HUES48 (cell line): ENCODE measurements at regions not wholly inside any gene's neighbourhood (a gene's known extent, or its start where the extent isn't known, plus 50 kb on each side); places are given as distances from the start of the nearest gene placed in this dataset.

Experiments used
- H3K27ac ChIP-seq: one replicate; pipeline ENCODE4 v1.7.0; 2013; ENCODE audit warnings: low read depth, low read length, inconsistent platforms
- H3K27me3 ChIP-seq: 2 replicates; pipeline ENCODE4 v1.6.1; 2013; ENCODE audit warnings: mild to moderate bottlenecking, low read length; ENCODE audit not compliant: control insufficient read depth, insufficient read depth
- H3K36me3 ChIP-seq: 2 replicates; pipeline ENCODE4 v1.6.1; 2013; ENCODE audit warnings: low read length; ENCODE audit not compliant: control insufficient read depth, insufficient read depth
- H3K4me1 ChIP-seq: 2 replicates; pipeline ENCODE4 v1.6.1; 2013; ENCODE audit warnings: mild to moderate bottlenecking, low read length; ENCODE audit not compliant: control insufficient read depth, insufficient read depth
- H3K4me3 ChIP-seq: 2 replicates; pipeline ENCODE4 v1.5.1; 2013; ENCODE audit warnings: mild to moderate bottlenecking, low read depth, low read length
- H3K9ac ChIP-seq: 2 replicates; pipeline ENCODE4 v1.6.1; 2013; ENCODE audit warnings: mild to moderate bottlenecking, low read depth, low read length, moderate library complexity
- H3K9me3 ChIP-seq: 2 replicates; pipeline ENCODE4 v1.6.1; 2013; ENCODE audit warnings: low read length; ENCODE audit not compliant: control insufficient read depth, insufficient read depth

- H3K4me1 ChIP-seq = peaks cover 8% of the 10 kb centered on the region
- H3K36me3 ChIP-seq = no peaks in the 10 kb centered on the region
- H3K9me3 ChIP-seq = no peaks in the 10 kb centered on the region
- H3K4me3 ChIP-seq = no peak overlapping the region
- H3K27ac ChIP-seq = no peak overlapping the region
- H3K9ac ChIP-seq = no peak overlapping the region
- no peaks in the 10 kb centered on the region for H3K27me3 ChIP-seq
Observed at GRCh38 chr10:10545771-10546170, 471.9 kb upstream of the CELF2 start.

GRCh38 chr10:10551596-10552301 is 465.9 kb upstream of the CELF2 start:
- Histone ChIP-seq H3K4me1 (no peaks in the 10 kb centered on the region), H3K4me3 (no peak overlapping the region), H3K27me3 (no peaks in the 10 kb centered on the region), H3K9me3 (no peaks in the 10 kb centered on the region), H3K36me3 (no peaks in the 10 kb centered on the region), H3K27ac (no peak overlapping the region), H3K9ac (no peak overlapping the region)

- no peaks in the 10 kb centered on the region for H3K36me3 ChIP-seq
- no peak overlapping the region for H3K4me3 ChIP-seq
- H3K9ac ChIP-seq = no peak overlapping the region
- H3K9me3 ChIP-seq = no peaks in the 10 kb centered on the region
- no peaks in the 10 kb centered on the region for H3K27me3 ChIP-seq
- no peak overlapping the region for H3K27ac ChIP-seq
- no peaks in the 10 kb centered on the region for H3K4me1 ChIP-seq
Observed at GRCh38 chr10:10552948-10553347, 464.7 kb upstream of the CELF2 start.

GRCh38 chr10:10564081-10564794 is 453.4 kb upstream of the CELF2 start:
- no peak overlapping the region for H3K4me3 ChIP-seq
- no peaks in the 10 kb centered on the region for H3K27me3 ChIP-seq
- H3K4me1 ChIP-seq = no peaks in the 10 kb centered on the region
- H3K9ac ChIP-seq = no peak overlapping the region
- no peaks in the 10 kb centered on the region for H3K9me3 ChIP-seq
- H3K27ac ChIP-seq = no peak overlapping the region
- H3K36me3 ChIP-seq = no peaks in the 10 kb centered on the region

- Histone ChIP-seq H3K36me3 (no peaks in the 10 kb centered on the region), H3K9me3 (no peaks in the 10 kb centered on the region), H3K9ac (no peak overlapping the region), H3K4me3 (no peak overlapping the region), H3K27me3 (no peaks in the 10 kb centered on the region), H3K27ac (no peak overlapping the region), H3K4me1 (peaks cover 4% of the 10 kb centered on the region; the same call in 1 of the 2 replicates)
Observed at GRCh38 chr10:10576937-10577336, 440.7 kb upstream of the CELF2 start.

- H3K27me3 ChIP-seq = no peaks in the 10 kb centered on the region
- H3K27ac ChIP-seq = no peak overlapping the region
- H3K36me3 ChIP-seq = no peaks in the 10 kb centered on the region
- H3K9ac ChIP-seq = no peak overlapping the region
- H3K9me3 ChIP-seq = no peaks in the 10 kb centered on the region
- H3K4me3 ChIP-seq = no peak overlapping the region
- peaks cover 4% of the 10 kb centered on the region; the same call in 1 of the 2 replicates for H3K4me1 ChIP-seq
Observed at GRCh38 chr10:10579709-10580108, 438.0 kb upstream of the CELF2 start.

GRCh38 chr10:10584161-10584560 is 433.5 kb upstream of the CELF2 start:
- Histone ChIP-seq H3K4me3 (no peak overlapping the region), H3K4me1 (peaks cover 15% of the 10 kb centered on the region; the same call in 1 of the 2 replicates), H3K27ac (no peak overlapping the region)

GRCh38 chr10:10587744-10588393 is 429.8 kb upstream of the CELF2 start:
- Histone ChIP-seq H3K4me3 (no peak overlapping the region), H3K27ac (no peak overlapping the region), H3K9ac (no peak overlapping the region), H3K9me3 (no peaks in the 10 kb centered on the region), H3K36me3 (no peaks in the 10 kb centered on the region), H3K4me1 (peaks cover 20% of the 10 kb centered on the region; the same call in 1 of the 2 replicates), H3K27me3 (no peaks in the 10 kb centered on the region)

More at GRCh38 chr10:10584161-10584560, 433.5 kb upstream of the CELF2 start:
- Histone ChIP-seq H3K9me3 (no peaks in the 10 kb centered on the region), H3K9ac (no peak overlapping the region), H3K36me3 (no peaks in the 10 kb centered on the region), H3K27me3 (no peaks in the 10 kb centered on the region)

- H3K27ac ChIP-seq = no peak overlapping the region
- no peaks in the 10 kb centered on the region for H3K9me3 ChIP-seq
- H3K9ac ChIP-seq = no peak overlapping the region
- peaks cover 20% of the 10 kb centered on the region; the same call in 1 of the 2 replicates for H3K4me1 ChIP-seq
- H3K27me3 ChIP-seq = no peaks in the 10 kb centered on the region
- no peaks in the 10 kb centered on the region for H3K36me3 ChIP-seq
- H3K4me3 ChIP-seq = no peak overlapping the region
Observed at GRCh38 chr10:10589540-10590303, 427.9 kb upstream of the CELF2 start.

GRCh38 chr10:10591715-10592341 is 425.8 kb upstream of the CELF2 start:
- Histone ChIP-seq H3K4me1 (peaks cover 19% of the 10 kb centered on the region; the same call in 1 of the 2 replicates), H3K27ac (no peak overlapping the region), H3K9me3 (no peaks in the 10 kb centered on the region), H3K9ac (no peak overlapping the region), H3K27me3 (no peaks in the 10 kb centered on the region), H3K4me3 (no peak overlapping the region), H3K36me3 (no peaks in the 10 kb centered on the region)
